GM18505 (cell line): ENCODE measurements at regions not wholly inside any gene's neighbourhood (a gene's known extent, or its start where the extent isn't known, plus 50 kb on each side); places are given as distances from the start of the nearest gene placed in this dataset.
A peak's percentile ranks its signal among the peaks of the same experiment; 100 is the strongest.
"Not testable (repeated sequence)": the region's sequence is repeated elsewhere in the genome, so short reads cannot be mapped to it uniquely, and the experiment has no call there.

Source experiments
- ATAC-seq: cut with Tn5 transposase; IDR thresholded peaks from one replicate; pipeline ENCODE4 v1.9.1; 2021; ENCODE audit not compliant: unreplicated experiment
- POLR2A ChIP-seq: IDR thresholded peaks from 4 replicates; pipeline ENCODE4 v1.6.1; 2011; ENCODE audit warnings: borderline replicate concordance; ENCODE audit not compliant: insufficient read depth, insufficient read length; ENCODE audit errors: extremely low read depth

- ATAC-seq, result no peak
- TF ChIP-seq POLR2A, result no peak
These were observed 127.1 kb upstream of the ENPEP start for GRCh38 chr4:110348711-110349383.

DNA sequence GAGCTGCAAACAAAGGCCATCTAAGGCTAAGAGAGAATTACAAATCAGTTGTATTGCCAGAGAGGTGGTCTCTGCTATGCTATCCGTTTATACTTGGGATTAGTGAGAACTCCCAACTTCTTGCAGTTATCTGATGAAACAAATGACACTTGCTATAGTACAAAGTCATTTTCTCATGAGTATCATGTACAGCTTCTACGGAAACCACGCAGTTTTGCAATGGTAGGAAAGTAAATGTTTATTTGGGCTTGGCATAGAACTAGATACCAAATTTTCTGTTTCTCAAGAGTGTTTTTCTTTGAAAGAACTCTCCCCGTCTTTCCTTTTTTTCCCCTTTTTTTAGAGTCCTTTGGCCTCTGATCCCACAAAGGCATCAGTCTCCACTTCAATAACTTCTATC lies 128.2 kb upstream of the ENPEP start:
- no peak for TF ChIP-seq POLR2A
- no peak for ATAC-seq

DNA sequence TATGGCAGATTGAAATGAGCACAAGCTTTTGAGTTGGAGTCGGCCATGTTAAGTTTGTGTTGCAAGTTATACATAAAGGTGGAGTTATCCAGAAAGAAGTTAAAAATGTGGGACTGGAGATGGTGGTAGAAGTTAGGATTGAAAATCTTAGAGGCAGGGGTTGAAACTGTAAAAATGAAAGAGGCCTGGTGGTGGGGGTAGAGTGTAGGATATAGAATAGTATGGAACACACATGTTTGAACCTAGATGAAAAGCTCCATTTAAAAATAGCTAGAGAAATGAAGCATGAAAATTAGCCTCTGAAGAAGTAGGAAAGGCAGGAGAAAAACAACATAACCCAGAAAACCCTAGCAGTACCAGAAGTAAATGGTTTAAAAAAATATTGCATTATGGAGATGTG lies 131.8 kb upstream of the ENPEP start:
- ATAC-seq, result no peak
- no peak for TF ChIP-seq POLR2A

- TF ChIP-seq POLR2A, result no peak
- no peak for ATAC-seq
These were observed 132.4 kb upstream of the ENPEP start for GRCh38 chr4:110343534-110343933.

- peak; percentile 68 for ATAC-seq
These were observed 134.8 kb upstream of the ENPEP start for GRCh38 chr4:110341118-110341517.

DNA sequence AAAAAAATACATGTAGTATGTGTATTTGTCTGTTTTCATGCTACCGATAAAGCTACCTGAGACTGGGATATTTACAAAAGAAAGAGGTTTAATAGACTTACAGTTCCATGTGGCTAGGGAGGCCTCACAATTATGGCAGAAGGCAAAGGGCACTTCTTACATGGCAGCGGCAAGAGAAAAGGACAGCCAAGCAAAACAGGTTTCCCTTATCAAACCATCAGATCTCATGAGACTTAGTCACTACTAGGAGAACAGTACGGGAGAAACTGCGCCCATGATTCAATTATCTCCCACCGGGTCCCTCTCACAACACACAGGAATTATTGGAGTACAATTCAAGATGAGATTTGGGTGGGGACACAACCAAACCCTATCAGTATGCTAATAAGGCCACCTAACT lies 137.0 kb upstream of the ELOVL6 start:
- TF ChIP-seq POLR2A, result no peak
- ATAC-seq, result no peak

DNA sequence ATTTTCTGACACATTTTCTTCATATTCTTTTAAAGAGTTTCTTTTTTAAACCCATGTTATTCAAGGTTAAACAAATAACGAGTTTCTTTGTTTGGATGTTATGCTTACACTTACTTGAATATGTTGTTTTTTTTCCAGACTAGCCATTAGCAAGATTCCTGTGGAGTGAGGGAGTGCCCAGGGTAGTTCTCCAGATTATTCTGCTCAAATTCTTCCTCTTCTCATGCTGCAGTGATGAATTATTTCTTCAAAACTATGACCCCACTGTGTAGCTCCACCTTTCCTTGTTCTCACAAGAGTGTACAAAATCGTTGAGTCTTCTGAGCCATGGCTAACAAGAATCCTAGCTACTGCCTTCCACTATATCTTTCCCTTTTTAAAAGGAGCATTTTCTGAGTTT lies 134.1 kb upstream of the ELOVL6 start:
- no peak for ATAC-seq
- no peak for TF ChIP-seq POLR2A

- ATAC-seq, result not testable (repeated sequence)
These were observed 128.0 kb upstream of the ELOVL6 start for GRCh38 chr4:110326426-110326825.

DNA sequence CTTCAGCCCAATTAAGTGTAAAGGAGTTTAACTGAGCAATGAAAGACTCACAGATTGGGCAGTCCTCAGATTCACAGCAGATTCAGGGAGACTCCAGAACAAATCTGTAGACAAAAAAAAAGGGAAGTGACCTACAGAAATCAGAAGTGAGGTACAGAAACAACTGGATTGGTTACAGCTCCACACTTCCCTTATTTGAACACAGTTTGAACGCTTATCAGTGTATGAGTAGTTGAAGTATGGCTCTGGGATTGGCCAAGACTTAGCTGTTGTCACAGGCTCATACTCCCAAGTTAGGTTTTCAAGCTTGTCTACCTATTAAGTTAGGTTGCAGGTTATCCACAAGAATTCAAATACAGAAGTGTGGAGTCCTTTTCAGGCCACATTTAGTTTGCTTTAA lies 112.4 kb upstream of the ELOVL6 start:
- TF ChIP-seq POLR2A, result no peak
- peak; percentile 86 for ATAC-seq

DNA sequence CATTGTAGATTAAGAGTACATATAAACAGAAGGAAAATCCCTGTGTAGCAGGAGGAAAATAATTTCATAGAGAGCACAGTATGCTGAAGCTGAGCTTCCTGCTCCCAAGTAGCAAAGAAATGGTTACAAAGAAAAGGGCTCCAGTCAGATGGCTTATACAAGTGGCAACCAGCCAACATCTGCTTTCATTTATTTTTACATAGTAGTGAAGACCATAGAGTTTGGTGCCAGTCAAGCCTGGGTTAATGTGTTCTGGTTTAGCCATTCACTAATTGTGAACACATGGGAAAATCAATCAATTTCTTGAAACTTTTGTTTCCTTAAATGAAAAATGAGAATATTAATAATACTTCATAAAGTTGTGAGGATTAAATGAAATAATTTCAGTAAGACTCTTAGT lies 111.3 kb upstream of the ELOVL6 start:
- no peak for ATAC-seq
- TF ChIP-seq POLR2A, result no peak

DNA sequence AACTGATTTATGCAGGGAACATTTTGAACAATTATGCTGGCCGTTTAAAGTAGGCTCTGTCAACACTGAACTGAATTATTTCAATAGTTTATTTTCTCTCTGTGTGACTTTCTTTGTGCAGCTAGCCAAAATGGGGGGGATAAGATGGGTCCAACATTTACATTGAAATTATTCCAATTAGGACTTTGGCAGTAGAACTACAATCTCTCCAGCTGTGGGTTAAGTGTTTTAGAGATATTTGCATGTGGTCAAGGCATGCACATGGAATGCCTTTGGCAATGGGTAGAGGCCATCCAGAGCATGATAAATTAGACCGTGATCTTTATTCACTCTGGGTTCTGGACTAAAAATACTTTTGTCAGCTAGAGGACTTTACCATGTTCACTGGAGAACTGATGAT lies 107.9 kb upstream of the ELOVL6 start:
- no peak for TF ChIP-seq POLR2A
- ATAC-seq, result no peak

GRCh38 chr4:110305455-110305854 lies 107.0 kb upstream of the ELOVL6 start:
- ATAC-seq, result no peak
- TF ChIP-seq POLR2A, result no peak

DNA sequence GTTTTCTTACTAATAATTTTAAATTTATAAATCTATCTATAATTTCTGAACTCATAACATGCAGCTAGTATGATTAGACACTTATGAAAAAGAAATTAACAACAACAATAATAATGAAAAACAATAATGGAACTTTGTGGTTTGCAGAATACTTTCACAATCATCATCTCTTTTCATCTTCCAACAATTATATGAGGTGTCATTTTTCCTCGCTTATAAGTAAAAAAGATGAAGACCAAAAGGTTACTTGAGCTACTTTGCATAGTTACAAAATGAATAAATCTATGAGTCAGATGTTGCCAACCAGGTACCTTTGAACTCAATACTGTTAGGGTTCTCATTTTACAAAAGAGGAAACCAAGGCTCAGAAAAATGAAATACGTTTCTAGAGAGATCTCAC lies 98.5 kb upstream of the ELOVL6 start:
- no peak for TF ChIP-seq POLR2A
- ATAC-seq, result peak; percentile 71

DNA sequence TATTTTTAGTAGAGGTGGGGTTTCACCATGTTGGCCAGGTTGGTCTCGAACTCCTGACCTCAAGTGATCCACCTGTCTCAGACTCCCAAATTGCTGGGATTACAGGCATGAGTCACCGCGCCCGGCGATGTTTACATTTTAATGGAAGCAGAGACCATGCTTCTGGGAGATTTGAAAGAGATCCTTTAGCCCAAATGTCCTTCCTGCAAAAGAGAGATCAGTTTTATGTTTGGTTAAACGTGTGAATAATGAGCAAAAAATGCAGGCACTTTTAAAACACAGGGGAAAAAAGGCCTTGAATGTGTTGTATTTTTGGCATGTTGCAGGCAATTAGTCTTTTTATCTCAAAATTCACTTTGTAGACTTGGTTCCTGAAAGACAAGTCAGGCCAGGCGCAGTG lies 95.8 kb upstream of the ELOVL6 start:
- no peak for ATAC-seq
- no peak for TF ChIP-seq POLR2A
